HG02943 (cell line): ENCODE measurements at regions not wholly inside any gene's neighbourhood (a gene's known extent, or its start where the extent isn't known, plus 50 kb on each side); places are given as distances from the start of the nearest gene placed in this dataset.
"Not testable (repeated sequence)": the region's sequence is repeated elsewhere in the genome, so short reads cannot be mapped to it uniquely, and the experiment has no call there.

Experiments
- ATAC-seq: cut with Tn5 transposase; IDR thresholded peaks from one replicate; pipeline ENCODE4 v1.9.1; 2021; ENCODE audit warnings: mild to moderate bottlenecking, low read depth, moderate library complexity; ENCODE audit not compliant: unreplicated experiment

DNA sequence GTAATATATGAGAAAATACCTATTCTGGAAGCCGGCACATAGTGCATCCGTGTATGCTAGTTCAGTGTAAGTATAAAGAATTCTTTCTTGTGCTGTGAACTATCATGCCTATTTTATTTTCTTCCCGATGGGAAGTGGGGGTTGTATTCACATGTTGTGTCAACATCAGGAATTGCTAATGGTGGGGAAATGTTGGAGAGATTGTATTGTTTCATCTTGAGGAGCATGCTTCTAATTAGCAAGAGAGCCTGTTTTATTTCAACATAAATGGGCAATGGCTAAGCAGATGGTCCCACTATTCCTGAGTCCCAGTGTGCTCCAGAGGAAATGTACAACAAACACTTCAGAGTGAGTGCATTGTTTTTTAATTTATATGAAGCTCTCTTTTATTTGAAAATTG is 485.2 kb downstream of the PLPP3 start:
- ATAC-seq, result no peak

DNA sequence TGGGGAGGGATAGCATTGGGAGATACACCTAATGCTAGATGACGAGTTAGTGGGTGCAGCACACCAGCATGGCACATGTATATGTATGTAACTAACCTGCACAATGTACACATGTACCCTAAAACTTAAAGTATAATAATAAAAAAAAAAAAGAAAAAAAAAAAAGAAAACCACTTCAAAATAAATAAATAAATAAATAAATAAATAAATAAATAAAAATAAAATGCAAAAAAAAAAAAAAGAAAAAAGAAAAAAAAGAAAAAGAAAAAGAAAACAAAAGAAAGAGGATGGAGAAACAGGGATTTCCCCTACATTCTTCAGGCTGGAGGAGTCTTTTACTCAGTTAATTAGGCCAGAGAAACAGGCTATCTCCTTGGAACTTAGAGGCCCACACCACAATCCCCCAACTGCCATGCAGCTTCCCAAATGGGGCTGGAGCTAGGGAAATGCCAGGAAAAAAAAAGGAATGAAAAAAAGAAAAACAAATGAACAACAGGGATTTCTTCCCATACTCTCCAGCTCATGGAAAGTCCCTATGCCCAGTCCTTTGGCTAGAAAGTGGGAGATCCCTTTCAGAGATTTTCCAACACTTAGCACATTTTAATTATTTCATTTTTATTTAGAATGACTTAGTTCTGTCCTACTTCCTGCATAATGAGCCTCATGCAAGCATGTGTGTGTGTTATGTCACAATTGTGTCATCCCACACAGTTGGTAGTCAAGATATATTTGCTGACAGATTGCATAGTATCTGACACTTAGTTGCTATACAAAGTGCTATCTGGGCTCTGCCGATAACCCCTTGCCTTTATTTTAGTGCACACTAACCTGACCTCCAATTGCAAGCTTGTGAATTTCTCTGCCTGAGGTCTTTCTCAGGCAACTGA is 486.4 kb downstream of the PLPP3 start:
- ATAC-seq, result no peak

DNA sequence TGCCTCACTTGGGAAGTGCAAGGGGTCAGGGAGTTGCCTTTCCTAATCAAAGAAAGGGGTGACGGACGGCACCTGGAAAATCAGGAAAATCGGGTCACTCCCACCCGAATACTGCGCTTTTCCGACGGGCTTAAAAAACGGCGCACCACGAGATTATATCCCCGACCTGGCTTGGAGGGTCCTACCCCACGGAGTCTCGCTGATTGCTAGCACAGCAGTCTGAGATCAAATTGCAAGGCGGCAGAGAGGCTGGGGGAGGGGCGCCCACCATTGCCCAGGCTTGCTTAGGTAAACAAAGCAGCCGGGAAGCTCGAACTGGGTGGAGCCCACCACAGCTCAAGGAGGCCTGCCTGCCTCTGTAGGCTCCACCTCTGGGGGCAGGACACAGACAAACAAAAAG is 489.5 kb downstream of the PLPP3 start:
- ATAC-seq, result not testable (repeated sequence)

DNA sequence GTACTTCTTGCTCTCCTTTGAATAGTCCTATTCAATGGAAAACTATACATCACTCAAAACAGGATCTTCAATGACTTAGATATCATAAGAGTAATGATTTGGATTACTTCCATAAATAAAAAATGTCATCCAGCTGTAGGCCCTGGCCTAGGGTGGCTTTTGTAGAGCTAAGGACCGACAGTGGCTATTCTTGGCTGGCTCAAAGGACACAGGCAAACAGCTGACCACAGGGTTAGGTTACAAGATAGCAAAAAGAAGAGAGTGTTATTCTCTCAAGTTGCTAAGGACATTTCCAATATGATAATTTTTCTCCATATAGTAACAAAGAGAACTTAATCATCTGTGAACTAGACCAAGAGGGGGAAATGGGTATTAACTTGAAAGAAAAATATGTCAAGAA is 495.1 kb downstream of the PLPP3 start:
- ATAC-seq, result no peak

DNA sequence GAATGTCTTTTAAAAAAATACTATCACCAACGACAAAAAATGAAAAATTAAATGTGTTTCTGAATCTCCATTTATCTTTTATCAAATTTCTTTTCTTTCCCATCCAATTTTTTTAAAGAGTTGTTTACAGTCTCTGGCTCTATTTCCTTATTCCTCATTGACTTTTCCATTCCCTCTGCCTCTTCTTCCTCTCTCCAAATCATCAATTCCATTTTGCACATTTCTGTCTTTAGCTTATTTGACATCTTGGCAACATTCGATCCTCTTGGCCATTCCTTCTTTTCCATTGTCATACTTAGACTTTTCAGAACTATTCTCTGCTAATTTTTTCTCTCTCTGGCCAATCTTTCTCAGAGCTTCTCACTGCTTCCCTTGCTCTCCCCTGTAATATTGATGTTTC is 497.6 kb downstream of the PLPP3 start:
- ATAC-seq, result no peak

DNA sequence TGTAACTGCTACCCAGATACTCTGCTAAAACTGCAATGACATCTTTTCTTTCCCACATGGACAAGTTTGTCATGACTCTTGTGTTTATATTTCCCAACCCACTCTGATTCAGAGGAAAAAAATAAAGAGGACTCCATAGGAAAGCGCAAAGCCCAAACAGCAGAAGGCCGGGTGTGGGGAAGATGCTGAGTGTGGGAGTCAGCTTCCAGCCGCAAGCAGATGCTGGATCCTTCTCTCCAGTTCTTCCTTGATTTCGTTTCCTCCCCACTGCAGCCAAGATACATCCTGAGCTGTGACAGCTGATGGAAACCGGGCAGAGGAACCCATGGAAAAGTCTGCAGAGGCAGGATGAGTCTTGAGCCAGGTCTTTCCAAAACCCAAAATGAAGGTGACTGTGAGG is 498.2 kb downstream of the PLPP3 start:
- ATAC-seq, result no peak

DNA sequence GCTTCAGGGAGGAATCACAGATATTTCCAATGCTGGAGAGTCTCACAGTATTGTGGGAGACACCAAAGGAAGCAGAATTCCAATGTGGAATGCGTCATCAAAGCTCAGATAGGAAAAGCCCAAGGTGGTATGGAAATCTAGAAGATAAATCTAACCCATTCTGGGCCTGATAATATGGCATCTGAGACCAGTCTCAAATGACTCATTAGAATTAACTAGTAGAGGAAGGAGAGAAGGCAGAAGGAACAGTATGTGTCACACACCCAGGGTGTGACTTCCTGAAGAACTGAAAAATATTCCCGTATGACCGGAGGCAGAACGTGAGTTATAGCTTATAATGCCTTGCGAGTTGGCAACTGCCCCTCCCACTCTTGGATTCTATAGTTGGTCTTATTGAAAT is 499.2 kb downstream of the PLPP3 start:
- ATAC-seq, result no peak

DNA sequence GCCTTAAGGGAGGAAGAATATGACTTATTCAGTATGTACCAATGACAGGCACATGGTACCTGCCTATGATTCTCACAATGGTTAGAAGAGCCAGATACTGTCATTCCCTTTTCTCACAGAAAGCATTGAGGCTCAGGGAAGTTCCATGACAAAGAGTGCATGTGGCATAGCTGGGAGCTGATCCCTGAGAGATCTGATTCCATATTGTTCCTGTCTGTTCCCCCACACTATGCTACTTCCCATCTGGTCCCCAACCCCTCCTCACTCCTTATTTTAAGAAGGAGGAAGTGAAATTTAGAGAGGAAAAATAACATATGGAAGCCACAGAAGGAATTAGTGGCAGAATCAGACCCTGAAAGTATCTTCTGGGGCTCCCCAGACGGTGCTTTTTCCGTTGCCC is 500.0 kb downstream of the PLPP3 start:
- no peak for ATAC-seq

DNA sequence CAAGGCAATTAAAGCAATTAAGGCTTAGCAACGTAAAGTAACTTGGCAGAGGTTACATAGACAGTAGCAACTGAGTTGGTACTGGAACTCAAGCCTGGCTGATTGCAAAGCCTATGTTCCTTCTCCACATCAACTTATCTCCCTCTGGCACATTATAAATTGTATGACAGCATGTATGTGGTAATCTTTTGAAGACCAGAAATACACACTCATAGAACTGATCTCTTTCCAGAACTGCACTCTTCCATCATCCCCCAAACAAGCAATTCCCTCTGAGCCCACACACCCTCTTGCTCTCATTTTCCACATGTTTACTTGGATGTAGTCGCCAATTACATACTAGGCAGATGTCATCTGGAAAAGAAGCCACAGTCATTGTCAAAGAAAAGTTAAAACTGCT is 502.2 kb downstream of the PLPP3 start:
- ATAC-seq, result no peak

DNA sequence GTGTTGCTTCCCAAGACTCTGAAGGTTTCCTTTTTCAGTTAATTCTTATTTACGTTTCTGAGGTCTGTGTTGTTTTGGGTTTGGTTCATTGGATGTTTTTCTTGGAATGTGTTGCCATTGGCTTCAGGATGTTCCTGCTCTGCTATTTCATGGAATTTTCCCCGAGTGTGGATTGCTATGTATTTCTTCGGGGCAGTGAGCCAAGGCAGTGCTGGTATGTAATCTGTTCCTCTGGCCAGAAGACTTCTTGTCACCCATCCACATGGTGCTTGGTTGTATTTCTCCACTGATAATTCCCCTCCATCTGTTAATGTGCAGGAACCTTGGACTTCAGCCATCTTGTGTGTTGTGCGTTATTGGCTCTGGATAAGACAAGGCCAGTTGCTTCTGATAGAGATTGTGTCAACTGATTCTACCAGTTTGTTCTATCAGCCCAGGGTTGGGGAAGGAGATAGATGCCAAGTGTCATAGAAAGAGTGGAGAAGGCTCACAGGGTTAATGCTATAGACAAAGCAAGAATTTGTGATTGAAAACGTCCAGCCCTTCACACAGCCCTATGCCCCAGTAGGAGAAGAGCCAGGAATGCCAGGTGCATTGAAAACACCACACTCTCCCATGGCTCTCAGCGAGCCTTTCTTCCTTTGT is 505.2 kb downstream of the PLPP3 start:
- no peak for ATAC-seq

DNA sequence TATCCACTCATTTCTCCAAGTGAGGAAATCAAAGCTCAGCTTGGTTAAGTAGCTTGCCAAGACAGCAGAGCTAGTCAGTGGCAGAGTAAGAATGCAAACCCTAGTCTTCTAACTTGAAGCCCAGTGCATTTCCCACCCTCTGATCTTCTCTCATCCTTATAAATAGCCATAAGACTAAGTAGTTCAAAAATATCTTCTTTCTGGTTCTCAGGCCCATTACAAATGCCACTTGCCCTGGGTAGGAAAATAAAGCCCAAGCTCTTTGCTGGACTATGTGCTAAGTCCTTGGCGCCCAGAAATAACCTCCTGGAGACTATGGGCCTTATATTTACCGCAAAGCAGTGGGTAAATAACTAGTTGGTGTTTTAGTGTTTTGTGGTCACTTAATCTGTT is 505.8 kb downstream of the PLPP3 start:
- ATAC-seq, result no peak

DNA sequence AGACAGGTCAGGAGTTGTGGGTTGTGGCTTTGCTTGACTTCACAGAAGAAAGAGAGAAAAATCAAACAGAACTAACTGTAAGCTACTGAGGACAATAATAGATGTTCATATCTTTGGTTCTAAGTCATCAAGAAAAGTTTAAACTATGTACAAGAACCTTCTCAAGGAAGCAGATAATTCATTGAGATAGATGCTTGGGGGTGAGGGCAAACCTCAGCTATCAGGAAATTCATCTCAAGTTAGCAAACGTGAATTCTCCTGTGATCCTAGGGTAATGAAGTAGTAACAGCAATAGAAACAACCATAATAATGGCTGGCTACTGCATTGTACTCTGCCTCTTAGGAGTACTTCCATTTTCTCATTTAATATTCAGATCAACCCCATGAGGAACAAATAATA is 506.2 kb downstream of the PLPP3 start:
- ATAC-seq, result no peak

DNA sequence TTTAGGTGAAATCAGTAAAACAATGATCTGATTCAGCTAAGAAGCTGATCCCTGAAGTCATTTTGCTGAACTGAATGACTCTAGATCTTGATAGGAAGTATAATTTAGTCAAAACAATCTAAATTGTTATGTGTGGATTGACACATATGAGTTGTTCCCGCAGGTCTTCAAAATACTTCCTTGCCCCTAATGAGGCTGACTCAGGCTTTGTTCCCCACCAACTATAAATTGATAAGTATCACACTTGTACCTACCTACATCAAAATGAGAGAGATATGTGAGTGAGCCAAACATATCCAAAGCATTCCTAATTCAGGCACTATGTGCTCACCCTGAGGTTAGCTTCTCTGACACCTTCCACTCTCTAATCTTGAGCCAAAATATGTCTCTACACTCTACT is 507.1 kb downstream of the PLPP3 start:
- ATAC-seq, result no peak

DNA sequence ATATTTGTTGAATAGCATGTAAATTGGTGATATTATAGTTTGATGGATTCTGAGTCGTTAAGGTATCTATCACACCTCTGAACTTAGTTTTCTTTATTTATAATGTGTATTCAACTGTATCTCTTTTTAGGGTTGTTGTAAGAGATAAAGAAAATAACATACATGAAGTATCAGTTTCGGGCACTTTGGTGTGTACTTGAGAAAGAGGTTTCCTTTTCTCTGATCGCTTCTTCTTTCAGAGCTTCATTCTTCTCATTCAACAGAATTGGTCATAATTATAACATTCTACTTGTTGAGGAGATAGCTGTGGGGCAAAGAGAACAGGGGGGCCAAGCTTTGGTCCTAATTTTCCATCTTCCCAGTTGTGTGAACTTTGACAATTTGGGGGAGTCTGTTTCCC is 508.0 kb downstream of the PLPP3 start:
- no peak for ATAC-seq

DNA sequence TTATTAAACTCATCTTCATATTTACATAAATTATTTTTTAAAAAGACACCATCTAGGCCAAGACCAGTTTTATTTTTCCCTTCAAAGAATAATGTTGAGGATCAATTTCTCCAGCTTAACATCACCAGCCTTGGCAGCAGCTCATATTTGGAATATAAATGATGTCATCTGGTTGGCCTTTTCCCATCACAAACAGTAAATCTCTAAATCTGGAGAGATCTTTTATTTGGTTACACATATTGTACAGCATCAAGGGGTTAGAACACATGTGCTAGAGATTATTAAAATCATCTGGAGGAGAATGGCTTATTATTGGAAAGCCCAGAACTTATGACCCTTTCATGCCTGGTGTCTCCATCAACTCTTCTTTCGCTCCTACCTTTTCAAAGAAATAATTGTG is 508.8 kb downstream of the PLPP3 start:
- ATAC-seq, result no peak

DNA sequence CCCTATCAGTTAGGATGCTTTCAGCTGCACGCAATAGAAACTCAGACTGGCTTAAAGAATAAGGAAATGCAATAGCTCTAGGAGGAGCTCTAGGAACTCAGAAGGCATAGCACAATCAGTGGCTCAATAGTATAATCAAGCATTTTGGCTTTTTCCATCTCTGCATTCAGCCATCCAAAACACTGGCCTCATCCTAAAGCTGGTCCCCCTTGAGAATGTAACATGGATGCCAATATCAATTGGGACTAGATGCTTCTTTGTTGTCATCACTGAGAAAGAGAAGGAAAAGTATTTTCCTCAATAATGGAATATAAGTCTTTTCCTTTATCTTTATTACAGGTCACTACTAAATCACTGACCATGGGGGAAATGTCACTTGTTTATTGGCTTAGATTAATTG is 509.5 kb downstream of the PLPP3 start:
- ATAC-seq, result no peak

DNA sequence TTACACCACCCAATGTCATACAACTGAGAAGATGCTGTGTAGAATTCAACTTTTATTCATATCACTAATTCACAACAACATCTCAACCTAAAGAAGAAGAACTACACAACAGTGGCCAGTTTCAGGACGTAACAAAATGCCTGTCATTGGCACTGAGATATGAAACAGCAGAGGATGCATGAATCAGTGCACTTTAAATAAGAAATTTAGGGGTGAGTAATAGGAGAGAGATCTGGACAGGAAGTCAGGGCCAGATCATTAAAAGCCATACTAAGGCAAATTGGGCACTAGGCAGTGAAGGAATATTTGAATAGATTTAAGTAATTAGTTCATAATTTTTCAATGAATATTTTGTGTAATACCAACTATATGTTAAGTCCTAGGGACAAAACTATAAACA is 510.5 kb downstream of the PLPP3 start:
- ATAC-seq, result no peak

DNA sequence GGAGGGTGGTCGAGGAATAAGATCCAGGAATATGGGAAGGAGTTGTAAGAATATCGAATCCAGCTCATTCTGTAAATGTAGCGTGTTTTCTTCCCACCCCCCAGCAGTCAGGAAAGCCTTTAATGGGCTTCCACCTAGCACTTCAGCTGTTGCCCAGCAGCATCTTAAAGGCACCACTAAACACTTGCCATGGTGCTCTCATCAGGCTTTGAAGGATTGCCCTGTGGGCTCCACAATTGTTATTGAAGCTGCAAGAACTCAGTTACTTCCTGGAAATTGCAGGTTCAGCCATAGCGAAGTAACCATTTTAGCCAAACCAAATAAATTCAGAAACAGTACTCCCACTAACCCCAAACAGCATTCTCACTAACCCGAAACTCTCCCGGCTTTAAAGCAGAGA is 511.2 kb downstream of the PLPP3 start:
- no peak for ATAC-seq

DNA sequence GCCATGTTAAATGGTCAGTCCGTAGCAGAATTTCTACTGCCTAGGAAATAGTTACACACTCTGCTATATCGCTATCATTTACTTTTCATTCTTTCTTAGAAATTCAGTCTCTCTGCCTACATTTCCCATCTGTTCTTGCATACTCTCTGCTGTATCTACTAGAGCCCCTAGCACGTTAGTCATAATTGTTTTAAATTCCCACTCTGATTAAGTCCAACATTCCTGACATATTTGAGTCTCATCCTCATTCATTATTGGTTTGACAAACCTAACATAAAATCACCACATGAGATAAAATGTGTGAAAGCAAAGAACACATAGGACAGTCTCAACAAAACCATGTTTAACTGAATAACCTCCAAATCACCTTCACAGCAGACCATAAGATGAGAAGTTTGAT is 513.6 kb downstream of the PLPP3 start:
- ATAC-seq, result no peak

DNA sequence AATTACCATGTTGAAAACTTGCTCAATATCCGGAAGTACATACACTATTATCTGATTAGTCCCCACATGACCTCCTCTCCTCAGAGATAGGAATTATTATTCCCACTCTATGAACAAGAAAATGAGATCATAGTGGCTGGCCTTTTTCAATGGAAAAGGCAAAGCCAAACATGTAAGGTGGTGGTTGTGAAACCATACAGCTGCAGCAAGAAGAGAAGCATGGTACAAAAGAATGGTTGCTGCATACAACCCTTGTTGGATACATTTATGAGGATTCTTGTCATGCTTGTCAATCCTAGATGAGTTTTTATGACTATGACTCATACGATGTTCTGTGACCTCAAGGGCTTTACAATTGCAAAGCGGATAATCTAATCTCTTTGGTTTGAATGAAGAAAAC is 514.7 kb downstream of the PLPP3 start:
- ATAC-seq, result no peak

DNA sequence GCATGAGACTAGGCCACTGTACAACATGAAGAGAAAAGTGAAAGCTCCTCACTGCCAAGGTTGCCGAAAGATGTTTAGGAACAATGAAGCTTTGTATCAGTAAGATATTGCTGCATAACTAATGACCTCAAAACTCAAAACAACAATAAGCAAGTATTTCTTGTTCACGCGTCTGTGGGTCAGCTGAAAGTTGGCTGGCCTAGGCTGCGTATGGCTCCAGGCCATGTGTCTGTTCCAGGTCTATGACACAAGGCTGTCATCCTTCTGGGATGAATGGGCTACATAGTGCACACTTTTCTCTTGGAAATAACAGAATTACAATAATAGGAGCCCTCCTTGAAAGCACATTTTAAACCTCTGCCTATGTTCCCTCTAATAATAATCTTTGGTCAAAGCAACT is 515.9 kb downstream of the PLPP3 start:
- no peak for ATAC-seq

DNA sequence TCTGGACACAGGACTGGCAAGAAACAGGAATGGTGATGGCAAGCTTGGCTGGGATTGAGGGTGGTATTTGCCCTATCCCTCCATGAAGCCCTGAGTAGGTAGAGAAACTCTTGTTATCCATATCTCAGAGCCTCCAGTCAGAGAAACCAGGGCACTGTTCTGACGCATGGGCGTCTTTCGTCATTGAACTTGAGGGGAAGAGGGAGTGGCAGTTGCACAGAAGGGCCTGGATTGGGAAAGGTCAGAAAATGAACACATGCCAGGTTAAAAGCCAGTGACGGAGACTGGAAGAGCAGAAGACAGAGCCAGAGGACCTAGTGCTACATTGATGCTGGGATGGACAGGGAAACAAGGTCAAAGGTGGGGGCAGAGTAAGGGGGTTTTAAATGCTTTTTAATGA is 516.7 kb downstream of the PLPP3 start:
- ATAC-seq, result no peak
